Sigmoid colon (tissue), 4 donors: ENCODE measurements at regions not wholly inside any gene's neighbourhood (a gene's known extent, or its start where the extent isn't known, plus 50 kb on each side); places are given as distances from the start of the nearest gene placed in this dataset.

Experiments
- CTCF ChIP-seq, 4 experiments: fragments of 450-650 bp in 3 of 4; fragments of 200-600 bp in 1 of 4; IDR thresholded peaks; one replicate each; pipeline ENCODE4 v1.5.1; 2016 to 2019; ENCODE audit warnings: antibody characterized with exemption in 4 of 4, mild to moderate bottlenecking in 3 of 4, moderate library complexity in 2 of 4
- EP300 ChIP-seq, 4 donors: sonication (generic); formaldehyde crosslinking; IDR thresholded peaks; one replicate each; pipeline ENCODE4 v1.6.1; 2017; ENCODE audit warnings: antibody characterized with exemption in 4 of 4
- POLR2A ChIP-seq, 2 donors: fragments of 450-650 bp; IDR thresholded peaks; one replicate each; pipeline ENCODE4 v1.6.1; 2016; ENCODE audit warnings: antibody characterized with exemption in 2 of 2, mild to moderate bottlenecking in 2 of 2, moderate library complexity in 2 of 2

GRCh38 chr3:117192888-117193287 lies 483.3 kb downstream of the TUSC7 start:
- no peak for TF ChIP-seq CTCF (IDR thresholded peaks at IDR 0.05)
- no peak for TF ChIP-seq EP300 (IDR thresholded peaks at IDR 0.05)
- TF ChIP-seq POLR2A (IDR thresholded peaks at IDR 0.05), result no peak
